NCI-H2107 (cell line): ENCODE measurements at regions not wholly inside any gene's neighbourhood (a gene's known extent, or its start where the extent isn't known, plus 50 kb on each side); places are given as distances from the start of the nearest gene placed in this dataset.

Experiments used
- DNase-seq: peaks from one replicate; lab custom pipeline; 2025; lab: John Stamatoyannopoulos, UW

GRCh38 chr18:64322189-64322588 lies 173.3 kb upstream of the LINC00305 start:
- DNase-seq, result no peak

DNA sequence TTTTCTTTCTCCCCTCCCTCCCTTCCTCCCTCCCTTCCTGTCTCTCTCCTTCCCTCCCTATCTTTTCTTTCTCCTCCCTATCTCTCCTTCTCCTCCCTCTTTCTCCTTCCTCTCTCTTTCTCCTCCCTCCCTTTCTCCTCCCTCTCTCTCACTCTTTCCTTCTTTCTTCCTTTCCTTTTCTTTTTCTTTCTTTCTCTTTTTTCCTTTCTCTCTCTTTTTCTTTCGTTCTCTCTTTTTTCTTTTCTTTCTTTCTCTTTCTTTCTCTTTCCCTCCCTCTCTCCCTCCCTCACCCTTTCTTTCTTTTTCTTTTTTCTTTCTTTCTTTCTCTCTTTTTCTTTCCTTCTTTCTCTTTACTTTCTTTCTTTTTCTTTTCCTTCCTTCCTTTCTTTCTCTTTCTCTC lies 169.7 kb upstream of the LINC00305 start:
- no peak for DNase-seq

DNA sequence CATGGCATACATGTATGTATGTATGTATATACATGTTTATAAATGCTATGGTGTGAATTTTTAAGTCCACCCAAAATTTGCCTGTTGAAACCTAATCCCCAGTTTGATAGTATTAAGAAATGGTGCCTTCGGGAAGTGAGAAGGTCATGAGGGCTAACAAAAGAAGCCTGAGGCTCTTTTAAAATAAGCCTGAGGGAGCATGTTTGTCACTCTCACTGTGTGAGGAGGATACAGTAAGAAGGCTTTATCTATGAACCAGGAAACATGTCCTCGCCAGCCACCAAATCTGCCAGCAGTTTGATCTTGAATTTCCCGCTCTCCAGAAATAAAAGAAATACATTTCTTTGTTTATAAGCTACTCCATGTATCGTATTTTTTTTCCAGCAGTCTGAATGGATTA lies 163.0 kb upstream of the LINC00305 start:
- no peak for DNase-seq

GRCh38 chr18:64295839-64296238 lies 147.0 kb upstream of the LINC00305 start:
- no peak for DNase-seq

DNA sequence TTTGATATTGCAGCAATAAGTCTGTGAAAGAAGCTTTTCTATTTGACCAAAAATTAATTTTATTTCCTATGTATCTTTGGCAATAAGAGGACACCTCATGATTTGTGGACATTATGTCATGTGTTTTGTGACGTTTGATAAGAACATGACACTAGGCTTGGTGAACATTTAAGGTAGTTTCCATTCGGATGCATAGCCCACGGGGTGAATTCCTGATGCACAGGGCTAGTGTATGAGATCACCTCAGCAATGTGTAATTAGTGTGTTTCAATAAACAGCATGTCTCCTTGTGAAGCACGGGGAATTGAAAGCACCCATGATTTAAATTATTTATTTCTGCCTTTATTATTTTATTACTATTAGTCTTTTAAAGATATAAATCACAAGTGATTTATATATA lies 146.1 kb upstream of the LINC00305 start:
- DNase-seq, result no peak

GRCh38 chr18:64288432-64288831 lies 139.5 kb upstream of the LINC00305 start:
- no peak for DNase-seq

DNA sequence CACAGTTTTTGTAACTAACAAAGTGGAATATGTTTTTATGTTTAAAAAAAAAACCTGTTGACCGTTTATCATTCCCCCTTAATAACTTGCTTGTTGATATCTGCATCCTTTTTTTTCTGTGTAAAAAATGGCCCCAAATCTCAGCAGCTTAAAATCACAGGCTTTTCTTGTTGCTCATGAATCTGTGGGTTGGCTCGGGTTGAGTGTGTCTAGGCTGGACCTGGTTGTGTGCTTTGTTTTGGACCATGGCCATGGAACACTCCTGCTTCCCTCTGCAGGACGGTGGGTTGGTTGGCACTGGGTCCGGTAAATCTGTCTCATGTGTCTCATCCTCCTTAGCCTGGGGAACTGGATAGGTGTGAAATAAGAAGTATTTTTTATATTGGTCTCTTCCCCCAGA lies 139.0 kb upstream of the LINC00305 start:
- no peak for DNase-seq

GRCh38 chr18:64283059-64283458 lies 134.2 kb upstream of the LINC00305 start:
- DNase-seq, result no peak

- no peak for DNase-seq
Observed at GRCh38 chr18:64278026-64278425, 129.1 kb upstream of the LINC00305 start.

GRCh38 chr18:64276311-64277090 lies 127.6 kb upstream of the LINC00305 start:
- DNase-seq, result no peak

GRCh38 chr18:64275593-64276300 lies 126.9 kb upstream of the LINC00305 start:
- no peak for DNase-seq

DNA sequence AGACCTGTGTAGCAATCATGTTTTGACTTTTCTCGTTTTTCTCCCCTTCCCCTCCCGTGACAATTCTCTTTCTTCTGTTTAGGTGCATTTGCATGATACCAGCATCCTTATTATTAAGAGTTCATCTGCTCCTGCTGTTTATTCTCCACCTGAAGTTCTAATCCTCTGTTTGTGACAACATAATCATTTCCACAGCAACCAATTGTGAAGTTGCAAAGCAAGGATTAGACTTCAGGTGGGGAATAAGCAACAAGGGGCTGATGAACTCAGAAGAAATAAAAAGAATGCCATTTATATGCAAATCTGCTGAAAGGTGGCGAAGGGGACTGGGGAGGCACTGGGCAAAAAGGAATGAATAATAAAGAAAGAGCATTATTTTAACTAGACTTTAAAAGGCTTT lies 124.8 kb upstream of the LINC00305 start:
- DNase-seq, result no peak

GRCh38 chr18:64271975-64272659 lies 123.2 kb upstream of the LINC00305 start:
- DNase-seq, result no peak

DNA sequence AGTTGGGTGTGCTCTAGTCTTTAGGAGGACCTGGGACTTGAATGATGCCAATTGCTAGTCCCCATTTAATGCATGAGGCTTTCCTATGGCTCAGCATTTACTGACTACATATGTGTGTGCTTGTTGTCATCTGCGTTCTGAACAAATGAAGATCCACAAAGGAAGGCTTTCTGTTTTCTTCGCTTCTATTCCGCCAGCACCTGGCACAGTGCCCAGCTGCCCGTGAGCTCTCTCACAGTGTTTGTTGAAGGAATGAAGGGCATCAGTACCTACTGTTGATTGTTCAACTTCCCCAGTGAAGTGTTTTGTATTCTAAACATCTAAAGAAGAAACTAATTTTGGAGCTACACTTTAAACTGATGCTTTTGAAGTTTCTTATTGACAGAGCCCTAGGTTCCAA lies 122.4 kb upstream of the LINC00305 start:
- no peak for DNase-seq

DNA sequence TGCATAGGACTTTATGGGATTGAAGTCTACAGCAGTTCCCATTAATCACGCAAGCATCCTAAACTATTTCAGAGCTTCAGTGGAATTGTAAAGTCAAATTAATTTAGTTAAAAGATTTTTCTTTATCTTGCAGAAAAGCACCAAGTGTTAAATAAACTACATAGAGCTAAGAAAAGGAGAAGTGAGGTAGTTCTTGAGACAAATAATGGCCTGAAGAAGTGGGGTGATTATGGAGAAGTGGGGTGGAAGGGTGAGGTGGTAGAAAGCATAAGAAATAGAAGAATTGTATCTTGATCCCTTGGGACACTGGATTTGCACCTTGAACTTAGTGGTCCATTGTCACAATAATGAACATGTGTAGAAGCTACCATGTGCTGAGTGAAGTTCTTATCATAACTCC lies 121.7 kb upstream of the LINC00305 start:
- no peak for DNase-seq

GRCh38 chr18:64270121-64270520 lies 121.2 kb upstream of the LINC00305 start:
- no peak for DNase-seq

DNA sequence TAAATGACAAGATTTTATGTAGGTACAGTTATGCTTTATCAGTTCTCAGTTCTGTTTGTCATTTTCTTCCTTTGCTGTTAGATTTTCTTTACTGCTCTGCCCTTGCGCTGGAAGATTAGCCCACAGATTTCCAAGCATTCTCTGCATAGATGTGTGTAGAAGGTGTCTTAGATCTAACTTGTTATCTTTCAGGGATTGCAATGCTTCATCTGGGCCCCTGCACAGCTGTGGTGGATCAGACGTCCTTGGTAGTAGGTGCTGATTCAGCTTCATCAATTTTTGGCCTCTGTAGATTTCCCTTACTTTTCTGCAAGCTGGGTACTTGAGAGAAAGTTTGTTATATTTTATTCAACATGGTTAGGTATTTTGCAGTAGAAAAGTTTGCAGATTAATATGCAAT lies 115.3 kb upstream of the LINC00305 start:
- DNase-seq, result no peak

- no peak for DNase-seq
Observed at GRCh38 chr18:64260810-64261209, 111.9 kb upstream of the LINC00305 start.

- DNase-seq, result no peak
Observed at GRCh38 chr18:64259871-64260270, 111.0 kb upstream of the LINC00305 start.

DNA sequence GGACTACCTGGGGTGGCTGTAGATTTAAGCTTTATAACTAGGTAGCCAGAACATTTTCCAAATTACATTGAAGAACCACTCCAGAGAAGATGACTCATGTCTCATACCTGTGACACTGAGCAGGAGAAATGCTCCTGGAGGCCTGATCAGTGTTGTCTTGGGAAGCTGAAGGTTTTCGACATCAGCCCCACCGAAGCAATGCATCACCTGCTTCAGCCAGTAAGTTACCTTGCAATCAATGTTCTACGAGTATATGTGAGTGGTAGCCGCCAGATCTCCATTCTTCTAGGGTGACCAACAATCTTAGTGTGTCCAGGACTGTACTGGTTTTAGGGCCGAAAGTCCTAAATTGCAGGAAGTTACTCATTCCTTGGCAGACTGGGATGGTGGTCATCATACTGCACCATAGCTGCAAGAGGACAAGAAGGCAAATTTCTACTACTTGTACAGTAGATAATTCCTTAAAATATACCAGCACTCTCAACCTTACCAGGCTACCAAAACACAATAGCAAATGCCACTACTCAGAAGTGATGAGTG lies 109.3 kb upstream of the LINC00305 start:
- DNase-seq, result no peak

GRCh38 chr18:64254399-64255093 lies 105.7 kb upstream of the LINC00305 start:
- no peak for DNase-seq

DNA sequence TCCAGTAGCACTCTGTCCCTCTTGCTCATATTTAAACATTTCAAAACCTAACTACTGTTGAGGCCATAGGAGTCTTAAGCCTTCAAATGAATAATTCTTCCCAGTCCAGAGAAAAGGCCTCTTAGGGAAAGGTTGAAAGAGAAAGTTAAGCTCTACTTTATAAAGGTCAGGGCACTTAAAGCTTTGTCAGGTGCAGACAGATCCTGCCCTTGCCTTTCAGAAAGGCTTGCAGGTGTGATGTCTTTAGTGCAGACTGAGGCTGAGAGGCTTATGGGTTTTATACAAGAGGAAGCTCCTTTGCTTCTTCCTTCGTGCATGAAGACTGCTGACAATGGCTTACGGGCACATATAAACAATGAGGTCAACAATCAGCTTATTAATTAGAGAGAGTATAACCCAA lies 105.0 kb upstream of the LINC00305 start:
- DNase-seq, result no peak
